Fibroblast of skin of scalp (primary cell): ENCODE measurements at regions not wholly inside any gene's neighbourhood (a gene's known extent, or its start where the extent isn't known, plus 50 kb on each side); places are given as distances from the start of the nearest gene placed in this dataset.
A peak's percentile ranks its signal among the peaks of the same experiment; 100 is the strongest.

Experiments
- DNase-seq: peaks from one replicate; pipeline ENCODE4 v3.0.0-alpha.2; 2013

DNA sequence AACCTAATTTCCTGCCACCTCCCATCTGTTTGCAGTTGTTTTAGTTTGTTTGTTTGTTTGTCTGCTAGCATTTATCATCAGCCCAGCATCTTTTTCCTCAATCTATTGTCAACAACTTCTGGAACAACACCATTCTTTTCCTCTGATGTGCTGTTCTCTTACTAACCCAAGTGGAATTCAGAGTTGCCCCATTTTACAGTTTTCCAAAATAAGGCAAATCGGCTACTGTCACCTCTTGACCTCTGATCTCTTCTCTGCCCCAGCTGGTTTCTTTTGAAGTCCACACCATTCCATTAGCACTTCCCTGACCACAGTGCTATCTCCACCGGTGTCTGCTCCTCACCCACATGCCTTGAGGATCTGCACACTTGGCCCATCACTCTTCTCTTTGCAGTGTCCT lies 102.4 kb downstream of the EFNB2 start:
- DNase-seq: no peak

DNA sequence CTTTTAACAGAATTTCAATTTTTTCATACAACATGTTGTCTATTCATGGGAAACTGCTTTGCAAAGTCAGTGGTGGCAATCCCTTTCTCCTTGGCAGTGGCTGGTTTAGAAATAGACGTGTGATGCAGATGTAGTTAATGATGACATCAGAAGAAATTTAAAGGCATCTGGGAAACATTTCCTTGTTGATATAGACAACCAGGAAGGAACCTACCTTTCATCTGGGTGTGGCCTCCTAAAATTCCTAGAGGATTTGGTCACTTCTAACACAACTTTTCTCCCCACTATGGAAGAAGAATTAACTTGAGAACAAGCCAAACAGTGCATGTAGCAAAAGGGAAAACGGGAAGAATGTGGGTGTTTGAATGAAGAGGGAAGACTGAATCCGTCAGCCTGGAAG lies 102.8 kb downstream of the EFNB2 start:
- DNase-seq: peak; percentile 42

DNA sequence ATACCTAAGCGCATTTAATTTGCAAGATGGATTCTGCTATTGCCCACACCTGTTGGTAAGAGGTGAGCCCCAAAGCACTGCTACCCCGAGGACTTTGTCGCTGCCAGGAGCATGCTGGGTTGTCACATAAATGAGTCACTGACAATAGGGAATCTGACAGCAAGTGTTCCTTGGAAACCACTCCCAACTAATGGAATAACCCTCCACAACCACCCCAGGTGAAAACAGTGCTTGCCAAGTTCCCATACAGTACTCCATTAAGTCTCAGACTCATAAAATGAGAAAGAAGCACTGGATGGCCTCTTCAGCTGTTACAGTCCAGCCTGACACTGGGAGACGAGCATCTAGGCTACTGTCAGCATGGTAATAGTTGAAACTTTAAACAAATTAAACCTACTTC lies 108.6 kb downstream of the EFNB2 start:
- no peak for DNase-seq

GRCh38 chr13:106425661-106426060 lies 109.8 kb downstream of the EFNB2 start:
- DNase-seq: no peak

DNA sequence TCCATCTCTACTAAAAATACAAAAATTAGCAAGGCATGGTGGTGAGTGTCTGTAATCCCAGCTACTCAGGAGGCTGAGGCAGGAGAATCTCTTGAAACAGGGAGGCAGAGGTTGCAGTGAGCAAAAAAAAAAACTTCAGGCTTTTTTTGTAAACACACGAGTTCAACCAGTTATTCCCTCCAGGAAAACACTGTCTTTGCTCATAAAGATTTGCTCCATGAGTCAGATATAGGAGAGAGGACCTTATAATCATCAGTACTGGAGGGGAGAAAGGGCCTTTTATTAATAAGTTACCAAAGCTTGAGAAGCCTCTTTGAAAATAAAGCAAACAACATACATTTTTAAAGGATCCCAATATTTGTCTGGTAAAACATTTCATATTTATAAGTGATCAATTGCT lies 110.7 kb downstream of the EFNB2 start:
- DNase-seq: no peak

DNA sequence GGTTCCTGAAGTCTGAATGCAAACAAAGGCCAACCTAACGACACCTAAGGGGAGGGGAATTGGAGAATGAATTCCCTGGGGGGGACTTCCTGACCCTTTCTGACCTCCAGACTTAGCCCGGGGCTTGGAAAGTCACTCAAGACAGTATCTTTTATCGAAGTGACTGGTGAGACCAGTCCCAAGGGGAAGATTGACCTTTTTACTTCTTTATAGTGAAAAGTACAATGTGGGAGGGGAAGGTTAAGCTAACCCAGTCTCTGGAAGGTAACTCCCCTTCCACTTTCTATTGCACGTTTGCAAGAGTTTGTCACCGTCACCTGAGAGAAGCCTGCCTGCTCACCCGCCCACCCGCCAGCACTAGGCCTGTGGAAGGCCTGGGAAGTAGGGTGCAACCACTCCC lies 111.9 kb downstream of the EFNB2 start:
- no peak for DNase-seq

GRCh38 chr13:106418556-106418955 lies 116.9 kb downstream of the EFNB2 start:
- peak; percentile 94 for DNase-seq

DNA sequence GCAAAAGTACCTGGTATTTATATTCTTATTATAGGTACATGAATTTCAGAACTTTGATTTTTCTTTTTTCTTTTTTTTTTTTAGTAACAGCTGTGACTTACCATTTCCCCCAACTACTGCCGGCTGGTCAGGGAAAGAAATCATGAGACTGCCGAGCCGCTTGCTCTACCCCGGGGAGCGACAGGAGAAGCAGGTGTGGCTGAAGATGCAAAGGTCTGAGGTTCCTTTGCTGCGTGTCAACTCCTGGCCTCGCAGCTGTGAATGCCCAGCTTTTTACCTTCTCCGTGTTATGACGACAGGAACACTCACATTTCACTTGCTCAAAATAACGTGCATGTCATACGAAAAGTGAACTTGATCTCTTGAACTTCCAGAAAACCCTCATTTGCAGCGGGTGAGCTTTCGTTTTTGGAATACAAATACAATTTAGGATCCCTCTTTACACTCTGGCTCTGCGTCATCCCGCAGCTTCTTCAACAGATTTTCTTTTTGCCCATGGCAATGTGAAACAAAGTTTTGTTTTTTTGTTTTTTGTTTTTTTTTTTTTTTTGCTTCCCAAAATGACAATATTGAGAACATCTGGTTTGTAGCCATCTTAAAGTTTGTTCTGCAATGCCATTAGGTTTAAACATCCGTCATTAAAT lies 117.9 kb downstream of the EFNB2 start:
- DNase-seq: no peak

DNA sequence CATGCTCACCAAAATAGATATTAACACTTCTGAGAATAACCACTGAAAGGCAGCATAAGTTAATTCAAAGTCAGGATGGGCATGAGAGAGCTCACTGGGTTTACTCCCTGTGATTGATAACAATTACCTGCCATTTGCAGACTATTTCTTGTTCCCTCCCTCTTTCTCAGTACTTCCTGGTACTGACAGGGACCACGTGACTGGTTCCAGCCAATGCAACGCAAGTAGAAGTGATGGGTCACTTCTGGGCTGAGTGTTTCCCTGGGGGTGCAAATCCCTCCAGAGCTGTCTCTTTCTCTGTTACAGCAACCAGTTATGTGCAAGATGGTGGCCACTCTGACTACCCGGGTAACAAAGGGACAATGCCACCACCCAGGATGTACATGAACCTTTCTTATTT lies 118.8 kb downstream of the EFNB2 start:
- no peak for DNase-seq

GRCh38 chr13:106415971-106416370 lies 119.5 kb downstream of the EFNB2 start:
- peak; percentile 21 for DNase-seq

DNA sequence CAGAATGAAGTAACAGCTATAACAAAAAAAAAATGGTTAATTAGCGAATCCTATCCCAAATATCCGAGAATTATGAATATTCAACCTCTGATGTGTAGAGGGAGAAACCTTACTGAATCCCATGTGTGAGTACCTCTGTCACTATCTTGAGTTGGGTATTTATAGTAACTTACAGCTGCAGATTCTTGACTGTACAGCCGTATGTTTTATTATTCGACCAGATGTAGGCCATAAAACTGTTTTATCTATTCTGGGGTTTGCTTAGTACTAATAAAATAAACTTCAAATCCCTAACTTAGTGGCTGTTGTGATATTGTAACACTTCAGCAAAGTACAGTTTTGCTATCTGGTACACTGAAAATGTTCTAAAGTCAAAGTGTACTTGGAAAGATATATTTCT lies 120.0 kb downstream of the EFNB2 start:
- no peak for DNase-seq

DNA sequence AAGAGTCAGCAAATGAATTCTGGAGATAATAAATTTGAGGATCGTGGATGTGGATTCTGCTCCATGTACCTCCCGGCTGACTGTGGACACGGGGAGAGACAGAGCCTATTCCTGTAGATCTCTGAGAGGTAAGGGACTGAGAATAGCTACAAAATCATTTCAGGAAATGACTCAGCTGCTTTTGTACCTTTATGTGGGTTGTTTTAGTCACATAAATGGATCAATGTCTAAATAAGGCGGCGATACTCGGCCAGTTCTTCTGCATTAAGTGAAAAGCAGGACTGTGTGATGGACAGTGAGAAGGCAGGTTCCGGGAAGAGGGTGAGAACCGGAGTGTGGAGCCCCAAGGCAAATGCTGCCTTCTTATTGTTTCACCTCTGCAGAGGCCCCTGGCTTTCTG lies 128.1 kb downstream of the EFNB2 start:
- DNase-seq: no peak

- no peak for DNase-seq
Observed at GRCh38 chr13:106405731-106406130, 129.7 kb downstream of the EFNB2 start.

GRCh38 chr13:106403280-106403679 lies 132.2 kb downstream of the EFNB2 start:
- no peak for DNase-seq

- DNase-seq: no peak
Observed at GRCh38 chr13:106402866-106403265, 132.6 kb downstream of the EFNB2 start.

DNA sequence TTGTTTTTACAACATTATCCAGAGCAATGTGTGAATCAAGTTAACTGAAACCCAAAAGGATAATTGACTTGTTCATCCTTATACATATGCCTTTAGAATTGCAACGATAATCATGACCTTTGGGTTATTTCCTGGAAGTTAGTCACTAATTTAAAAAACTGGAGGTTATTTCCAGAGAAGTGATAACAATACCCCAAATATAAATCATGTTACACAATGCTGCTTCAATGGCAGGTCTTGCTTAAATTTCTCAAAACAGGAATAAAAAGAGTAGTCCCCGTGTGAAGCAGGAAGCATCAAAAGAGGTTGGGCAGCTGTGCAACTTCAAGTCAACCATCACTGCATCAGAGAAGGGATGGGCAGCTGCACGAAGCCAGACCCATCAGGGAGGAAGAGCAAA lies 134.4 kb downstream of the EFNB2 start:
- no peak for DNase-seq

DNA sequence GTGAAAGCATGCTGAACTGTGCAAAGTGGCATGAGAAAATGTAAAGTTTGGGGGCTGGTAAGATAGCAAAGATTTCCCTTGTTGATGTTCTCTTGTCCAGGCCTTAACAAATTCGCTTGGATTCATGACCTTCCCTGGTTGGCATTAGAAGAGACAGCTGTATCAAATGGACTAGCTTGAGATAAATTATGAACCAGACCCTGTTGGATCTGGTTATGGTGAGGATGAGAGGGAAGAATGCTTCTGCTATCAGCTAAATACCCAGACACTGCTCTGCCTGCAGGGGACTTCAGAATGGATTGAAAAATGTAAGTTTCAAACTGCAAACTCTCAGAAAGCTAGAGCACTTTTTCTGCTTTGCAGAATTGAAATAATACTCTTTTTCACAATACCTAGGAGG lies 135.2 kb downstream of the EFNB2 start:
- no peak for DNase-seq

DNA sequence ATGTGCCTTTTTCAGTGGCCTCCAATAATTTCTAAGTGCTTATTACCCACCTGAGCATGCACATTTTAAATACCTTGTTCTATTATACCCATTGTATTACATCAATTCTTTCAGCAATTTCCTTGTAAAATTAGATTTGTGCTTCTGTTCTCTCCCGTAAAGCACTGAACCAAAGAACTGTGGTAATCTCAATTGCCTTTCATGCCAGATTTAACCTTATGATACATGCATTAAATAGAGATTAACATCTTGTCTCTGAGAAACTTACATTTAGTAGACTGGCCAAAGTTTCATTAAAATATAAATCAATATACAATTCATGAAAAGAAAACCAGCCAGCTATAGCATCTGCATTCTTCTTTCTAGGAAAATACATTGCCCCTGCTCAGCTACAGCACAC lies 137.2 kb downstream of the EFNB2 start:
- DNase-seq: no peak

- peak; percentile 27 for DNase-seq
Observed at GRCh38 chr13:106393776-106394175, 141.7 kb downstream of the EFNB2 start.

DNA sequence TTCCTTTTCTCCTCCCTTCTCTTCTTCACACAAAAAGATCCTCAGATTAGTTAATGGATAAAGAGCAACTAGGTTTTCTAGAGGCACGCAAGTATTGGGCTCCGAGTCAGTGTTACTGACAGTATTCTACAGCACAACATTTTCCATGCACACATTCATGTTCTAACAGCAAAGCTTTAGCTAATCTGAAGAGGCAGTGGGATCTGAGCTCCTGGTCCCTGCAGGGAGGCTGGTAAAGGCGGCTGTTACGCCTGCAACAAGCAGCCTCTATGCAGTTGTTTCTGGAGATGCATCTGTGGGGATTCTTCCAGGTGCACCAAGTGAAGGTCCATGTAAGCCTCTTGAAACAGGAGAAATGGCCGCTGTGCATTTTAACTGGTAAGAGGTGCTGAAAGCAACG lies 143.8 kb downstream of the EFNB2 start:
- DNase-seq: no peak

DNA sequence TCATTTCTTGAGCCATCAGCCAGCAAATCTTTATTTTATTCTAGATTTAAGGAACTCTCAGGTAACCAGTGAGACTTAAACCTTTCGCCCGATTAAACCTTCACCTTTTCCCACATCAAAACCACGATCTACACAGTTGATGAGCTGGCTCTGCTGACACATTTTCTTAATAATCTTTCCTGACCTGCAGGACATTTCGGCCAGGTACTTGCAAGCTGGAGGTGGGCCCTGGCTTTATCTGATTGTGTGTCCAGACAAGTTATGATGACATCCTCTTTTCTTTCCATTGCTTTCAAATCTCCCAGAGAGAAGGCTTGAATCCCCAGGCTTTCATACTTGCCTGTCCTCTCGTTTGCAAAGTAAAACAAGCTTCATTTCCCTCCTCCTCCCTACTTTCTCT lies 144.2 kb downstream of the EFNB2 start:
- DNase-seq: no peak

DNA sequence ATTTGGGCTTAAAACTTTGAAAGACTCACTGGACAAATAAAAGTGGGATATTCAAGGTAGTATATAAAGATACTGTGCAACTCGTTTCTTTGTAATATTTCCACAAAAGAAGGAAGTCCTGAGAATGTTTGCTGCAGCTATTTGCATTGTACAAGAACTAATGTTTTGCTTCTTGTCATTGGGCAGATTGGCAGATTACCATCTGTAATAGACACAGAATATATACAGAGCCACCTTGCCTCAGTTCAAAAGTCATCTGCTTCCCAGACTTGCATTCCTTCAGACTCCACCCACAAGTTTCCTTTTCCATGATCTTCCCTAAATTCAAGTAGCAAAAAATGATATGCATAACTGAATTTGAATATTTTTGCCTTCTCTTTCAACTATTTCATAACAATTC lies 145.1 kb downstream of the EFNB2 start:
- no peak for DNase-seq

DNA sequence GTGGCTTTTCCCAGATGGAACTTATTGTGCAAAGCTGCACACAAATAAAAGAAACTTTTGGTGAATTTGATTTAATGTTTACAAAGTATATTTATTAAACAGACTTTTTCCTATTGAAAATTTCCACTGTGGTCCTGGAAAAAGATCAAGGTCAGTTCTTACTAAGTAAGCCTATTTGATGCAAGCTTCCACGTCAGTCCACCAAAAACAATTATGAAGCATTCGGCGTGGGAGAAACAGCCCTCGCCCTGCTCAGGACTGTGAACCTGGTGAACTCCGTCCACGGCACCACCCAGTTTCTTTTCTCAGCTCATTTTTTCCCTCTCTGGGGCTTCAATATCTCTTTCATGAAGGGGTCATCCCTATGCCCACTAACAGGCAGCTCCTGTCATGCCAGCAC lies 149.8 kb downstream of the EFNB2 start:
- DNase-seq: no peak

- DNase-seq: no peak
Observed at GRCh38 chr13:106384516-106384915, 150.9 kb downstream of the EFNB2 start.

- DNase-seq: no peak
Observed at GRCh38 chr13:106383791-106384190, 151.7 kb downstream of the EFNB2 start.
